K562 (cell line): ENCODE measurements at regions not wholly inside any gene's neighbourhood (a gene's known extent, or its start where the extent isn't known, plus 50 kb on each side); places are given as distances from the start of the nearest gene placed in this dataset.

Source experiments
- ATAC-seq: fragments of 200-7000 bp; cut with Tn5 transposase; 3 replicates; pipeline ENCODE4 v1.9.1; 2020; ENCODE audit warnings: moderate library complexity
- BruUV-seq: library from RNA; stranded (reverse); fragments of 400-500 nt; replicated peaks from 2 replicates; lab custom pipeline; 2021; lab: Mats Ljungman, UMichigan
- CTCF ChIA-PET: fragments of 300-600 bp; formaldehyde crosslinking; extraction: SDS; loops from one replicate; lab custom pipeline; 2021; ENCODE audit warnings: low intra/inter-chr PET ratio; lab: Yijun Ruan, JAX
- POLR2A ChIA-PET: fragments of 300-600, 350-650 bp; sonication (Branson Sonifier 250); formaldehyde crosslinking; extraction: SDS; loops from one replicate; lab custom pipeline; 2021; ENCODE audit warnings: antibody characterized with exemption, inconsistent platforms; lab: Yijun Ruan, JAX
- DNase-seq, 4 experiments: peaks; one replicate each; pipeline versions ENCODE4 v3.0.0 to v3.0.0-alpha.2; 2011 to 2018; ENCODE audit warnings: low spot score in 3 of 4, mixed read lengths in 3 of 4; ENCODE audit errors: extremely low read depth in 1 of 4
- FAIRE-seq: peaks from 2 replicates; lab custom pipeline; 2011; peaks lifted over from hg19 to GRCh38; lab: Jason Lieb, UNC
- H2AFZ ChIP-seq: 2 replicates; pipeline ENCODE4 v1.6.0; 2011; ENCODE audit warnings: low read depth, low read length, control low read depth, inconsistent platforms
- H3K27ac ChIP-seq: fragments of 200-600 bp; 3 replicates; pipeline ENCODE4 v1.8.0; 2011; ENCODE audit warnings: low read depth, mild to moderate bottlenecking, control low read depth, inconsistent platforms, low read length, moderate library complexity, mixed read lengths; ENCODE audit errors: extremely low read depth
- H3K27me3 ChIP-seq, 2 experiments: fragments of 300-600 bp in 1 of 2; 2 replicates in 1 of 2; 3 replicates in 1 of 2; pipeline versions ENCODE4 v1.6.0 to v1.8.0; 2011; ENCODE audit warnings: inconsistent platforms in 2 of 2, low read length in 2 of 2, mild to moderate bottlenecking in 1 of 2, mixed read lengths in 1 of 2, moderate library complexity in 1 of 2; ENCODE audit not compliant: control insufficient read depth in 2 of 2, insufficient read depth in 2 of 2
- H3K36me3 ChIP-seq: fragments of 300-600 bp; 3 replicates; pipeline ENCODE4 v1.8.0; 2011; ENCODE audit warnings: mild to moderate bottlenecking, low read length, inconsistent platforms; ENCODE audit not compliant: control insufficient read depth, insufficient read depth
- H3K4me1 ChIP-seq, 2 experiments: fragments of 200-600 bp in 1 of 2; replicated peaks in 1 of 2; 2 replicates in 1 of 2; 3 replicates in 1 of 2; pipeline versions ENCODE4 v1.5.1 to v1.8.0; 2011; ENCODE audit warnings: inconsistent platforms in 2 of 2, low read length in 2 of 2, mild to moderate bottlenecking in 1 of 2, mixed read lengths in 1 of 2, moderate library complexity in 1 of 2; ENCODE audit not compliant: control insufficient read depth in 2 of 2, insufficient read depth in 2 of 2
- H3K4me2 ChIP-seq: 2 replicates; pipeline ENCODE4 v1.6.1; 2011; ENCODE audit warnings: low read length, control low read depth, inconsistent platforms, mixed read lengths; ENCODE audit not compliant: insufficient read depth
- H3K4me3 ChIP-seq: fragments of 200-600 bp; sonication (generic), shearing (Covaris generic); 2 replicates; pipeline ENCODE4 v1.5.1; 2016; ENCODE audit warnings: control low read depth, inconsistent platforms
- H3K79me2 ChIP-seq: fragments of 200-600 bp; 3 replicates; pipeline ENCODE4 v1.8.0; 2011; ENCODE audit warnings: low read length, inconsistent platforms; ENCODE audit not compliant: control insufficient read depth, insufficient read depth
- H3K9ac ChIP-seq, 2 experiments: 2 replicates each; pipeline versions ENCODE4 v1.6.0 to v1.6.1; 2011; ENCODE audit warnings: low read depth in 2 of 2, low read length in 2 of 2, control low read depth in 1 of 2, inconsistent platforms in 1 of 2, mild to moderate bottlenecking in 1 of 2, mixed read lengths in 1 of 2; ENCODE audit not compliant: insufficient read depth in 1 of 2
- H3K9me1 ChIP-seq: one replicate; pipeline ENCODE4 v1.6.0; 2011; ENCODE audit warnings: inconsistent platforms, mild to moderate bottlenecking, low read length, moderate library complexity; ENCODE audit not compliant: control insufficient read depth, insufficient read depth
- H3K9me3 ChIP-seq: replicated peaks from 2 replicates; pipeline ENCODE4 v1.5.1; 2011; ENCODE audit warnings: low read depth, low read length, inconsistent platforms; ENCODE audit not compliant: control insufficient read depth, insufficient read depth
- H4K20me1 ChIP-seq: replicated peaks from 2 replicates; pipeline ENCODE4 v1.6.1; 2011; ENCODE audit warnings: low read length, inconsistent platforms, mixed read lengths; ENCODE audit not compliant: control insufficient read depth, insufficient read depth
- ELF4 ChIP-seq: fragments of 450-650 bp; formaldehyde crosslinking; IDR thresholded peaks from 2 replicates; pipeline ENCODE4 v1.4.0; 2022; ENCODE audit warnings: missing genetic modification characterization
- HOXB6 ChIP-seq: fragments of 250-450 bp; sonication (Bioruptor Pico); IDR thresholded peaks from 2 replicates; pipeline ENCODE4 v1.5.1; 2022; ENCODE audit warnings: mild to moderate bottlenecking, borderline replicate concordance
- RBM14 ChIP-seq: fragments of 200-400 bp; formaldehyde crosslinking; IDR thresholded peaks from 2 replicates; pipeline ENCODE4 v1.6.1; 2018; ENCODE audit warnings: low read depth, mild to moderate bottlenecking, low read length, moderate library complexity, borderline replicate concordance; ENCODE audit not compliant: insufficient read depth
- TEAD1 ChIP-seq, 2 experiments: fragments of 450-650 bp in 1 of 2; sonication (generic) in 1 of 2; formaldehyde crosslinking; IDR thresholded peaks; 2 replicates each; pipeline versions ENCODE4 v1.4.0 to v1.8.0; 2020 to 2022; ENCODE audit warnings: mild to moderate bottlenecking in 2 of 2, missing genetic modification reagents in 1 of 2
- U2AF1 ChIP-seq: fragments of 200-400 bp; formaldehyde crosslinking; optimal IDR thresholded peaks from 2 replicates; pipeline ENCODE3; 2017; ENCODE audit warnings: mild to moderate bottlenecking, low read depth, low read length, moderate library complexity
- ZNF512 ChIP-seq: IDR thresholded peaks from 2 replicates; pipeline ENCODE4 v1.6.1; 2016; ENCODE audit warnings: missing genetic modification characterization, missing compliant biosample characterization
- ZZZ3 ChIP-seq: fragments of 450-650 bp; IDR thresholded peaks from 2 replicates; pipeline ENCODE4 v1.6.1; 2016; ENCODE audit warnings: antibody characterized with exemption, mild to moderate bottlenecking, moderate library complexity
- WGBS: fragments of 100-300 bp; shearing (Covaris generic); methylation state at CpG from one replicate; pipeline ENCODE4 v1.1.6; 2016; ENCODE audit warnings: low coverage, mixed read lengths; ENCODE audit not compliant: insufficient coverage; ENCODE audit errors: missing lambda C conversion rate; 5-methylcytosine and 5-hydroxymethylcytosine counted together
- in situ Hi-C: fragments of 300-500 bp; cut with MboI; formaldehyde crosslinking; loops from 4 replicates; pipeline ENCODE4 v1.15.0; 2018; ENCODE audit warnings: inconsistent platforms, mixed read lengths
- intact Hi-C: fragments of 100-400 bp; cut with micrococcal nuclease; formaldehyde crosslinking; loops from 2 replicates; pipeline ENCODE4 v1.14.2; 2022

- in situ Hi-C loops (no loop called here), intact Hi-C loops (no loop called here)
- no peak for FAIRE-seq
Observed at GRCh38 chr10:33746186-33746585, 411.7 kb upstream of the NRP1 start.

GRCh38 chr10:33743429-33743857, 409.0 kb upstream of the NRP1 start:
- no peak for TF ChIP-seq ZNF512 (tag)
- Histone ChIP-seq H2AFZ (no peak overlapping the region), H3K27me3 (no peaks in the 10 kb centered on the region), H3K9me3 (no peaks in the 10 kb centered on the region), H3K9me1 (no peaks in the 10 kb centered on the region), H3K27ac (no peak overlapping the region), H3K36me3 (no peaks in the 10 kb centered on the region), H4K20me1 (no peaks in the 10 kb centered on the region), H3K9ac (no peak overlapping the region), H3K4me3 (no peak overlapping the region), H3K4me1 (no peaks in the 10 kb centered on the region), H3K79me2 (no peaks in the 10 kb centered on the region), H3K4me2 (no peak overlapping the region)
- in situ Hi-C loops (no loop called here), intact Hi-C loops (no loop called here)
- ATAC-seq (no peak), FAIRE-seq (no peak), DNase-seq (no peak)
- 0% methylated on average over 2 of the region's 2 CpGs for WGBS
- CTCF ChIA-PET = no interaction called here
- no TSS peak for BruUV-seq
- POLR2A ChIA-PET = no interaction called here

More at GRCh38 chr10:33746186-33746585, 411.7 kb upstream of the NRP1 start:
- POLR2A ChIA-PET = no interaction called here
- H3K9ac ChIP-seq = no peak overlapping the region
- ATAC-seq = no peak
- no peaks in the 10 kb centered on the region for H3K36me3 ChIP-seq
- no peaks in the 10 kb centered on the region for H3K9me1 ChIP-seq
- H3K9me3 ChIP-seq = no peaks in the 10 kb centered on the region
- WGBS = 0% methylated on average over 6 of the region's 6 CpGs
- H3K27me3 ChIP-seq = no peaks in the 10 kb centered on the region
- no peaks in the 10 kb centered on the region for H4K20me1 ChIP-seq
- H3K27ac ChIP-seq = no peak overlapping the region
- H3K79me2 ChIP-seq = no peaks in the 10 kb centered on the region
- H3K4me3 ChIP-seq = no peak overlapping the region
- no peak overlapping the region for H3K4me2 ChIP-seq
- TF ChIP-seq HOXB6 (CRISPR knock-in tag) = no peak
- no peak for TF ChIP-seq TEAD1 (CRISPR knock-in tag; IDR thresholded peaks at IDR 0.05)
- no peak for TF ChIP-seq ZZZ3
- TF ChIP-seq ELF4 (CRISPR knock-in tag) = no peak
- no peak for TF ChIP-seq RBM14
- TF ChIP-seq U2AF1 = no peak
- no peak overlapping the region for H2AFZ ChIP-seq
- BruUV-seq = no TSS peak
- DNase-seq = no peak
- no peaks in the 10 kb centered on the region for H3K4me1 ChIP-seq
- CTCF ChIA-PET = no interaction called here
